A673 (cell line): ENCODE measurements at regions not wholly inside any gene's neighbourhood (a gene's known extent, or its start where the extent isn't known, plus 50 kb on each side); places are given as distances from the start of the nearest gene placed in this dataset.

Experiments used
- BruUV-seq: library from RNA; stranded (reverse); fragments of 400-500 nt; replicated peaks from 2 replicates; lab custom pipeline; 2021; lab: Mats Ljungman, UMichigan
- CTCF ChIA-PET: fragments of 300-600 bp; sonication (Branson Sonifier 250); formaldehyde crosslinking; loops from one replicate; lab custom pipeline; 2022; ENCODE audit warnings: antibody characterized with exemption; lab: Charles Lee
- POLR2A ChIA-PET: fragments of 300-600 bp; sonication (Branson Sonifier 250); formaldehyde crosslinking; loops from one replicate; lab custom pipeline; 2022; ENCODE audit warnings: antibody characterized with exemption; ENCODE audit not compliant: low non-redundant PET; lab: Charles Lee
- DNase-seq: peaks from one replicate; pipeline ENCODE4 v3.0.0-alpha.2; 2015; ENCODE audit warnings: low spot score
- H3K27ac ChIP-seq: fragments of 200-600 bp; sonication (generic); 2 replicates; pipeline ENCODE4 v1.5.1; 2016; ENCODE audit warnings: mixed run types, low read depth, mild to moderate bottlenecking, mixed read lengths, antibody characterized with exemption, low read length; ENCODE audit not compliant: poor library complexity, severe bottlenecking
- H3K27me3 ChIP-seq: fragments of 200-600 bp; sonication (generic); replicated peaks from 2 replicates; pipeline ENCODE4 v1.6.1; 2017; ENCODE audit warnings: mixed run types, low read depth, mild to moderate bottlenecking, mixed read lengths, antibody characterized with exemption, low read length; ENCODE audit not compliant: insufficient read depth, poor library complexity
- H3K36me3 ChIP-seq: fragments of 200-600 bp; sonication (generic); 2 replicates; pipeline ENCODE4 v1.6.1; 2016; ENCODE audit warnings: mixed run types, mild to moderate bottlenecking, mixed read lengths, antibody characterized with exemption, low read length; ENCODE audit not compliant: insufficient read depth, poor library complexity, severe bottlenecking
- H3K4me1 ChIP-seq: fragments of 200-600 bp; sonication (generic); 2 replicates; pipeline ENCODE4 v1.6.1; 2017; ENCODE audit warnings: mixed run types, mild to moderate bottlenecking, mixed read lengths, antibody characterized with exemption, low read length; ENCODE audit not compliant: insufficient read depth, poor library complexity, severe bottlenecking
- H3K4me3 ChIP-seq: fragments of 200-600 bp; sonication (generic); 2 replicates; pipeline ENCODE4 v1.5.1; 2016; ENCODE audit warnings: low read depth, mixed run types, mild to moderate bottlenecking, mixed read lengths, low read length; ENCODE audit not compliant: poor library complexity, severe bottlenecking
- H3K9me3 ChIP-seq: fragments of 200-600 bp; sonication (generic); 2 replicates; pipeline ENCODE4 v1.6.1; 2016; ENCODE audit warnings: mixed run types, low read depth, mild to moderate bottlenecking, mixed read lengths, antibody characterized with exemption, low read length; ENCODE audit not compliant: poor library complexity, severe bottlenecking
- EZH2 ChIP-seq: fragments of 200-600 bp; sonication (generic); IDR thresholded peaks from 2 replicates; pipeline ENCODE4 v1.6.1; 2017; ENCODE audit warnings: borderline replicate concordance, low read depth, mild to moderate bottlenecking, mixed read lengths, antibody characterized with exemption, low read length; ENCODE audit not compliant: poor library complexity, severe bottlenecking
- intact Hi-C: fragments of 100-400 bp; cut with micrococcal nuclease; formaldehyde crosslinking; loops from one replicate; pipeline ENCODE4 v1.10.0; 2022; ENCODE audit not compliant: unreplicated experiment
- TF ChIP-seq, protein P1 (sequence below): fragments of 300-800, 200-600 bp; sonication (generic); conservative IDR thresholded peaks from 2 replicates; pipeline ENCODE4 v1.5.1; 2017; ENCODE audit warnings: low read depth, mild to moderate bottlenecking, antibody characterized with exemption, low read length, moderate library complexity, mixed read lengths

DNA sequence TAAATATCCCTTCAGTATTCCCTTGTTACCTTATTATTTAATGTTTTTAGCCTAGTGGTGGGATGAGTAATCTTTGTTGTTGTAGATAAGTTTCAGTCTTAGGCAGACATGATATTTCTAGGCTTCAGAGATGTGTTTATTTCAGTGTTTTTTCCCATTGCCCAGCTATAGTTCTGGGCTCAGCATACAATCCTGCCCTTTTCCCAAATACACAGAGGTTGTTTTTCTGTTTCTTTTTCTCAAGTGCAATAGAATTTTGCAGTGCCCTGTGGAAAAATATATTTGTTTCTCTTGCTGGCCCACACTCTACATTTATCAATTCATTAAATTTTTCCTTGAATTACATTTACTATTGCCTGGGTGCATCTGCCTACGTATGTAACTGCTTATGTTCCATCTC is 321.8 kb downstream of the KCNJ3 start:
- TF ChIP-seq, protein P1, sequence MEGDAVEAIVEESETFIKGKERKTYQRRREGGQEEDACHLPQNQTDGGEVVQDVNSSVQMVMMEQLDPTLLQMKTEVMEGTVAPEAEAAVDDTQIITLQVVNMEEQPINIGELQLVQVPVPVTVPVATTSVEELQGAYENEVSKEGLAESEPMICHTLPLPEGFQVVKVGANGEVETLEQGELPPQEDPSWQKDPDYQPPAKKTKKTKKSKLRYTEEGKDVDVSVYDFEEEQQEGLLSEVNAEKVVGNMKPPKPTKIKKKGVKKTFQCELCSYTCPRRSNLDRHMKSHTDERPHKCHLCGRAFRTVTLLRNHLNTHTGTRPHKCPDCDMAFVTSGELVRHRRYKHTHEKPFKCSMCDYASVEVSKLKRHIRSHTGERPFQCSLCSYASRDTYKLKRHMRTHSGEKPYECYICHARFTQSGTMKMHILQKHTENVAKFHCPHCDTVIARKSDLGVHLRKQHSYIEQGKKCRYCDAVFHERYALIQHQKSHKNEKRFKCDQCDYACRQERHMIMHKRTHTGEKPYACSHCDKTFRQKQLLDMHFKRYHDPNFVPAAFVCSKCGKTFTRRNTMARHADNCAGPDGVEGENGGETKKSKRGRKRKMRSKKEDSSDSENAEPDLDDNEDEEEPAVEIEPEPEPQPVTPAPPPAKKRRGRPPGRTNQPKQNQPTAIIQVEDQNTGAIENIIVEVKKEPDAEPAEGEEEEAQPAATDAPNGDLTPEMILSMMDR = no peak
- no peak for TF ChIP-seq EZH2
- no peak for DNase-seq
- no peaks in the 10 kb centered on the region for H3K4me1 ChIP-seq
- H3K36me3 ChIP-seq = no peaks in the 10 kb centered on the region
- no peak overlapping the region for H3K4me3 ChIP-seq
- intact Hi-C loops = no loop called here
- H3K27me3 ChIP-seq = no peaks in the 10 kb centered on the region
- H3K9me3 ChIP-seq = no peaks in the 10 kb centered on the region
- ChIA-PET POLR2A (no interaction called here), CTCF (no interaction called here)
- no TSS peak for BruUV-seq
- no peak overlapping the region for H3K27ac ChIP-seq

DNA sequence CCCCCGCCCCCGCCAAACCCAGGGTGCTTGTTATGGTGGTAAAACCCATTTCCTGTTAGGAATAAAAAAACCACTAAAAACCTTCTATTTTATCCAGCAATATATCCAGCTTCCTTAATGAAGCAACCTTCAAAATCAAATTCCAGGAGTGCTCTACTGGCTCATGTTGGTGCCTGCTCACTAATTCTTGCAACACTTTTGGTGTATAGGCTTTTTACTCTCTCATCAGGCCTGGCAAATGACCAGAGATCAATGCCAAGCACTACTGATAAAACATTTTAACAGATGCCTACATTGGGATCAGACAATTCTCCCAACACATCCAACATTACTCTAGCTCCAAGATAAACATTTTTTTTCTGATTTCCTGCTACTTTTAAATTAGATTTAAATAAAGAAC is 312.4 kb downstream of the KCNJ3 start:
- Histone ChIP-seq H3K36me3 (no peaks in the 10 kb centered on the region), H3K4me1 (no peaks in the 10 kb centered on the region), H3K9me3 (no peaks in the 10 kb centered on the region), H3K27ac (no peak overlapping the region), H3K27me3 (no peaks in the 10 kb centered on the region), H3K4me3 (no peak overlapping the region)
- TF ChIP-seq, protein P1 = no peak
- TF ChIP-seq EZH2 = no peak
- intact Hi-C loops = no loop called here
- no TSS peak for BruUV-seq
- POLR2A ChIA-PET = no interaction called here
- CTCF ChIA-PET = no interaction called here
- no peak for DNase-seq

DNA sequence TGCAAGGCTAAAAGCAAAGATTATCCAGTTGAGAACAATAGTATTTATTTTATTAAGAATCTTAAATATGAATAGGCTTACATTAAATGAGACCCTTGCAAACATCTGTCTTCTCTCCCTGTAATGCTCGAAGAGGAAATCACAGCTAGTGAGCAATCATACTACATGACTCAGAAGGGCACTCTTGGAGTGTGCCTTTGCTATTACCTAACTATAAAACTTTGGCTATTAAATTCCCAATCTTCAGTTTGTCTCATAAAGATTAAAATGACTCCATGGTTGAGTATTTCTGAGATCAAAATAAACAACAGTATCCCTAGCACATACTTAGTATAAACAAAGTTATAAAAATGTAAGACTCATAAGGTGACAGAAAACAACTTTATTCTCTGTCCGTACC is 296.9 kb downstream of the KCNJ3 start:
- Histone ChIP-seq H3K27ac (no peak overlapping the region), H3K27me3 (no peaks in the 10 kb centered on the region), H3K9me3 (no peaks in the 10 kb centered on the region), H3K4me3 (no peak overlapping the region), H3K4me1 (no peaks in the 10 kb centered on the region), H3K36me3 (no peaks in the 10 kb centered on the region)
- CTCF ChIA-PET = no interaction called here
- TF ChIP-seq EZH2 = no peak
- TF ChIP-seq, protein P1 = no peak
- DNase-seq = no peak
- POLR2A ChIA-PET = no interaction called here
- BruUV-seq = no TSS peak
- intact Hi-C loops = no loop called here
